ENCODE measurements at regions not wholly inside any gene's neighbourhood (a gene's known extent, or its start where the extent isn't known, plus 50 kb on each side); places are given as distances from the start of the nearest gene placed in this dataset.

DNA sequence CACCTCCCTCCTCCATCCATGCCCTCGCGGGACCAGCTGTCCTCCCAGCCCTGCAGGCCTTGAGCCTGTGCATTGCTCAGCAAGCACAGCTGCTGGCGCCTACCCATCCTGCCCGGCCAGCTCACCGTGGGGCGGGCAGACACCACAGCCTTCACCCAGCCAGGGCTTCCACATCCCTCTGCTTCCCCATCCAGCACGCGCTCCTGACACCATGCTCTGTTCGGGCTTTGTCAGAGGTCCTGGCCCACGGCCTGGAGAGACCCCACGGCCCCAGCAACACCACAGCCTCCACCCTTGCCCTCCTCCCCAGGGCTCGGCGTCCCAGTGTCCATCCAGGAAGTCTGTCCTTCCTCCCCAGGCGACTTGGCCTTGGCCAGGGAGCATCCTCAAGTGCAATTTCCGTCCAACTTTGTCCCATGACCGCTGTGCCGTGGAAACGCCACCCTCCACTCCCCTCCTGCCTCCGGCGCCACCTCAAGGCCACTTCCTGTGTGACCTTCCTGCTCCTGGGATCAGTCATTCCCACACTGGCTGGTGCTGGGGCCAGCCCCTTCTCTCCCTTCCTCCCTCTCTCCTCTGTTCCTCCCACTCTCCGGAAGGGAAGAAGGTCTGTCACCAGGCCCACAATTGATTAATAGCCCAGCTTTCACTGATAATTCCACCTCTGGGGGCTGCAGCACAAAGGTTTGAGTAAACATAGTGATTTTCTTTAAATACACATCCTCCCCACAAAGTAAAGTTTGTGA is 71.5 kb upstream of the SMNDC1 start:
- no peak for DNase-seq

DNA sequence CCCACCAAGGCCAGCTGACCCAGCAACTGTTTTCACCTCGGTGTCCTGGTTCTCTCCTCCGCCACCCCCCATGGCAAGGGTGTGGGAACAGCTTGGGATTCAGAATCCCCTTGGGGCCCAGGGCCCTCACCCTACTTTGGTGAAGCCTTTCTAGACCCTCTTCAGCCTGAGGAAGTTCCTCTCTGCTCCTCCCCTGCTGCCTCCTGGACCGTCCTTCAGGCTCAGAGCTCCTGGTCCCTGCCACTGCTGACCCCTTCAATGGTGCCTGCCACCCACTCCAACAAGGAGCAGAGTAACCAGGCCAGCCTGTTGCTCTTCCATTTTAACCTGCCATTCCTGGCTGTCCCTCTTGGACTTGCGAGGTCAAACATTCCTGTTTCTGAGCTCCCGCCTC is 72.0 kb upstream of the SMNDC1 start:
- no peak for DNase-seq

DNA sequence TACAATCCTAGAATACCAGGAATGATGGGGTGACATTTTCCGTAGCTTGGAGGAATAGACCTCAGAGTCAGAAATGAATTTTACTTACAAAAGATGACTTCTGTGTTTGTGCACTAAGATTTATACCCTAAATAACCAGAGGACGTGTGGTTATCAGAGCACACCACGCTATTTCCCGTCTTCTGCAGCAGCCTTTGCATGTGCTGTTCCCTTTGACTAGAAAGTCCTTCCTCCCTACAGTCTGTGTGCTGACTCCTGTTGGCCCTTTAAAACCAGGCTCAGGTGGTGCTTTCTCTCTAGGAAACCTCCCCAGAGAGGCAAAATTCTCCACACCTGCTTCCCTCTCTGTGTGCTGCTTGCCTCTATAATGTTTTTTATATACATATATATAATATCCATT is 73.3 kb upstream of the SMNDC1 start:
- no peak for DNase-seq

- no peak for DNase-seq
Observed at GRCh38 chr10:110378533-110379108, 73.9 kb upstream of the SMNDC1 start.

DNA sequence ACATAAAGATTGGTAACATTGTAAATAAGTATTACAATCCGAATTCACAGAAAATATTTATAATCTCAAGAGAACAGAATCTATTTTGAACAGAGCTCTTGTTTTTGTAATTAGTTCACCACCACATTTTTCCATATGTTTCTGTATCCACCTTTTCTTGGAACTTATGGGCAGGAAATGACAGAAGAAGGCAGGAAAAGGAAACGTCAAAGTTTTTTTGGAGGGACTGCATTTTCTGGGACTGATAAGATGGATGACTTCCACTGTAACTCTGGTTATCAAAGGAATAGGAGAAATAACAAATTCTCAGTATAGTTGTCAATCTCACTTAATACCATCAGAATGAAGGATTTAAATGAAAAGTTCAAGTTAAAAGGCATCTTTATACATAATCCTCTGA is 75.1 kb upstream of the SMNDC1 start:
- no peak for DNase-seq

- DNase-seq, result no peak
Observed at GRCh38 chr10:110380293-110380692, 75.6 kb upstream of the SMNDC1 start.

DNA sequence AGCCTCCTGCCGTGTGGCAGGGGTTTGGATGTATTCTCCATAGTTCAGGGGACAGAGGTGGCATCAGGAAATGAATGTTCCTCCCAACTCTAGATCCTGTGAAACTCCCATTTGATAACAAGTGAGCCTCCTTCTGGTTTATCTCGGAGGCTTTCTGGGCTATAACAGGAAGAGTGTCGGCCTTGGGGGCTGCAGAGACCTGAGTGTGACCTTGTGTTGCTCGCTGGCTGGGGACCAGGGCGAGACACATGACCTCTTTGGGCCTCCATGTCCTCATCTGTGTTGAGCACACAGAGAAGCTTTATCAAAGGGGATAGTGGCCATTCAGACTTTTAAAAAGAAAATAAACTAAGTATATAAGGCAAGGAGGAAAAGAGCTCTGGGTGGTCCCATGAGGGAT is 78.0 kb upstream of the SMNDC1 start:
- no peak for DNase-seq

DNA sequence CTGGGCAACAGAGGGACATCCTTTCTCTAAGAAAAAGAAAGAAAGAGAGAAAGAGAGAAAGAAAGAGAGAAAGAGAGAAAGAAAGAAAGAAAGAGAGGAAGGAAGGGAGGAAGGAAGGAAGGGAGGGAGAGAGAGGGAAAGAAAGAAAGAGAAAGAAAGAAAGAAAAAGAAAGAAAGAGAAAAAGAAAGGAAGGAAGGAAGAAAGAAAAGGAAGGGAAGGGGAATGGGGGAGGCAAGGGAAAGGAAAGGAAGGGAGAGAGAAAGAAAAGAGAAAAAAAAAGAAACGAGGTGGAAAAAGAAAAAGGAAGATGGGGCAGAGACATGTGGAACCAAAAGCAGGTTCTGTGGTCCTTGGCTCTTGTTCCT is 82.9 kb upstream of the SMNDC1 start:
- DNase-seq, result no peak

DNA sequence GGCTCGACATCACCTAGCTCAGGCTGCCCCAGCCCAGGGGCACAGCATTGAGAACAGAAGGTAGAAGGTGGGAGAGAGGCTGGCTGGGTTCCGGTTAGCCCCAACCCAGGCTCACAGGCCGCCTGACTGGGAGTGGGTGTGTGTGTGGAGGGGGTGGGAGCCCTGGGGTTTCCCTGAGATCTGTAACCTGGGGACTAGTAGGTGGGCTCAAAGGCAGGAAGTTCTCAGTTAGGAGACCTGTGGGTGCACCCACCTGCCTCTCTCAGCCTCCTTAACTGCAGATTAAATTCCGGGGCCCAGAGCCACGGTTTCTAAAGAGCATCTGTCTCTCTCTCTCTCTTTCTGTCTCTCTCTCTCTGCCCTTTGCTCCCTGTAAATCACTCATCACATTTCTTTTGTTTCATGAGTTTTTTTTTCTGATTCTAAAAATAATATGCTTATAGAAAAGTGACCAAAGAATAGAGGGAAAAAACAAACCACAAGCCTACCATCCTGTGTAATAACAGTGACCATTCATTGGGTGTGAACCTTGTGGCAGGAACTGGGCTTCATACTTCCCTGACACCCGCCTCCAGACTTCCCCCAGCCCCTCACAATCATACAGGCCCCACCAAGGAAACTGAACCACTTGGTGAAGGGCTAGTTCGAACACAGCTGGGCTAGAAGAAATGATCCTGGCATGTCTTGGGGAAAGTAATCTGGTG is 83.4 kb upstream of the SMNDC1 start:
- no peak for DNase-seq

DNA sequence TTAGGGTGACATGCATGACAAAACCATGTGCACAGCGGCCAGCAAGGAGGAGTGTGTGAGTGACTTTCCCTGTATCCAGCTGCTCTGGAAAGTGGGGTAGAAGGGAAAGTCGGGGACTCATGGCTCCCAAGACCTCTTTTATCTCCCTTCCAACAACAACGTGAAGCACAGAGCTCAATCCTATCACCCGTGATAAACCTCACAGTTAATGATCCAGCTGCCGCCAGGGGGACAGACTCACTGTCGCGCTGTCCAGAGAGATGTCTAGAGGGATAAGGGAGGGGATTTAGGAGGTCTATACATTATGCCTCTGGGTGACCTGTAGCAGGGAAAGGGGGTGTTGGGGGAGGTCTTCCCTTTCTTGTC is 84.0 kb upstream of the SMNDC1 start:
- DNase-seq, result no peak

GRCh38 chr10:110389255-110389654 is 84.5 kb upstream of the SMNDC1 start:
- DNase-seq, result no peak

- no peak for DNase-seq
Observed at GRCh38 chr10:110391541-110391940, 86.8 kb upstream of the SMNDC1 start.

DNA sequence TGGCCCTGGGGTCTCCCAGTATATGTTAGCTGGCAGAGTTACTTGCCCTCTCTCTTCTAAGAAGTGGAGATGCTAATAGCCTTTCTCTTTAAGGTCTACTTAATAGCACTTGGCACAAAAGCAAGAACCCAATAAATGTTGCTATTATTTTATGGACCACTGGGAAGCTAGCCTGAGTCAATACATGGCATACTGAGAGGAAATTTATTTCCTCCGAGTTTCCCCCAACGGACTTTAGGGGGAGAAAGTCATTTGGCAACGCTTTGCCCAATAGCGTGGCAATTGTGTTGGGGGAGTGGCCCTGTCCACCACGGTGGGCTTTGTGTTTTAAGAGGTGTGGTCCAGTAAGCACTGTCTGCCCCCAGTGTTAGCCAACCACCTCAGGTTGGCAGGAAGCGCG is 87.4 kb upstream of the SMNDC1 start:
- DNase-seq, result no peak

DNA sequence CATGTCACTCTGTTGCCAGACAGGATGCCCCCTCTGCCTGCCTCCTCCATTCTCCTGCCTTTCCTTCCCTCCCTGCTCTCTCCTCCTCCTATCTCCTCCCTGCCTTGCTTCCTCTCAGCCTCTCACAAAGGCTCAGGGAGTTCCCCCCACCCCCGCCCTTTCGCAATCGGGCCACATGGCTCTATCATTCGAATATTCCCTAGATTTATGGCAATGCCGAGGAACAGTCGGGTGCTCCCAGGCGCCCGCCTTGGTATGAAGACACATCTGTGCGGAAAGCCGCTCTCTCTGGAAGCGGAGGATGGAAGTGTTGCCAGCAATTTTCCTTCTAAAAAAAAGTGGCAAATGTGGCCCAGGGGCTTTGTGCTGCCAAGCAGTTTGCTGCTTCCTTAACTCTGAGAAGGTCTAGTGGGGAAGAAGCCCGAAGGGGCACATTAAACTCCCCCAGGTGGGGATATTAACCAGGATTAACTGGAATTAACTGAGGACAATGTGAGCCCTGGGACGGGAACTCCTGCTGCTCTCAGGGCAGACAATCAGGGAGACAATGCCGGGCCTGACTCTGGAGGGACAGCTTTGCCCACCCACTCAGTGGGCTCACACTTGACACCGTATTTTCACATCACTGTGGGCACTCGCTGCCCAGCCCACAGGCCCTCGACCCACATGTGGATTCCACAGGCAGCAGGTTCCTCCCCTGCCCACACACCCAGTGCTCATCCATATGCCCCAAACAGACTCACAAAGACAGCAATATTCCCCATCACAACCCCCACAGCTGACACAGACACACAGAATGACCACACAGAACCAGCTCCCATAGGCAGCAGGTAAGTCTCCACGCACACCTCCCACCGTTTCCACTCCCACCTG is 88.4 kb upstream of the SMNDC1 start:
- no peak for DNase-seq

GRCh38 chr10:110393866-110394265 is 89.1 kb upstream of the SMNDC1 start:
- no peak for DNase-seq

DNA sequence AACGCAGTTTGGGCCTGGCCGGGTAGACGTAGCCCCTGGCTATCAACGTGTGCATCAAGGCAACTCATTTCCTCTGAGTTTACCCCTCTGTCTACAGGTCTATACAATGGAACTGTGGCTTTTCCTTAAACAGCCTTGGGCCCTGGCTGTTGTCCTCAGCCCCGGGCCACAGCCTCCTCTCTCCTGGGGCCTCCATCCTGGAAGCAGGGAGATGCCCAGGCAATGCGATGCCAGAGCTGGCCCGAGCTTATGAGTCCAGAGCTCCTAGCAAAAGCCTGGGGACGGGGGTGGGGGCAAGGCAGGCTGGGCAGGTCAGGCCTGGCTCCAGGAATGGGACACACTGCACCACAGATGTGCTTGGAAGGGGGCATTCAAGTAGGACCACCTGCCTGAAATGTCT is 89.6 kb upstream of the SMNDC1 start:
- DNase-seq, result no peak

- DNase-seq, result no peak
Observed at GRCh38 chr10:110394898-110395297, 90.2 kb upstream of the SMNDC1 start.

GRCh38 chr10:110395350-110396283 is 90.9 kb upstream of the SMNDC1 start:
- DNase-seq, result no peak

GRCh38 chr10:110396284-110396651 is 91.5 kb upstream of the SMNDC1 start:
- no peak for DNase-seq

GRCh38 chr10:110397856-110398255 is 93.1 kb upstream of the SMNDC1 start:
- DNase-seq, result no peak

DNA sequence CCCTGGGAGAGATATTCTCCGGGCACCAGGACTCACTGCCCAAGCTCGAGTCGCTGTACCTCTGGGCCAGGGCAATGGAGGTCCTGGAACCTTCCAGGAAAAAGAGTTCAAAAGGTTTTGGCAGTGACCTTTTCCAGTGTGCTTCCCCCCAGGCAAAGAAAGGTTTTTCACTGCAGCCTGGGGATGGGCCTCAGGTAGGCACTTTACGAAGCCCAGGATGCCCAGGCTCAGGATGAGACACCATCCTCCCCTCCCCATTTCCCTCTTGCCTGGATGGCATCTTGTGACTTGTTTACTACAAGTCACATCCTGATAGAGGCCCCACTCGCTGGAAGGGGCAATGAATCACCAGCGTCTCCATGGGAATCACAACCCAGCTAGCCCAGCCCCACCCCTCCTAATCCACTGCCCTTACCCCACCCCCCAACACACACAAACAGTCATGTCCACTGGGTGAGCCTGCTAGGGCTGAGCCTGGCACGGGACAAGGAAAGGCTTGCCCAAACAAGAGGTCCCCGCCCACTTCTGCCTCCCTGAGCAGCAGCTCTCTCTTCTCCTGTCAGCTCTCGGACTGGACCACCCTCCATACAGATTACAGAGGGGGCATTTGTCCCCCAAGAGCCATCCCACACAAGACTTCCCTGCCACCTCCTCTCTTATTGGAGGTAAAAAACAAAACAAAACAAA is 93.8 kb upstream of the SMNDC1 start:
- DNase-seq, result no peak

Data from NCI-H1417 (cell line).